HG03095 (cell line): ENCODE measurements at regions not wholly inside any gene's neighbourhood (a gene's known extent, or its start where the extent isn't known, plus 50 kb on each side); places are given as distances from the start of the nearest gene placed in this dataset.

Experiments used
- ATAC-seq: cut with Tn5 transposase; IDR thresholded peaks from one replicate; pipeline ENCODE4 v1.9.1; 2021; ENCODE audit warnings: moderate library complexity; ENCODE audit not compliant: unreplicated experiment

GRCh38 chr12:75844049-75844770 is 187.4 kb downstream of the PHLDA1 start:
- no peak for ATAC-seq

GRCh38 chr12:75842090-75842489 is 189.5 kb downstream of the PHLDA1 start:
- ATAC-seq: no peak

GRCh38 chr12:75840994-75841355 is 190.6 kb downstream of the PHLDA1 start:
- ATAC-seq: no peak

- ATAC-seq: no peak
Observed at GRCh38 chr12:75838309-75838708, 193.3 kb downstream of the PHLDA1 start.

- ATAC-seq: no peak
Observed at GRCh38 chr12:75837700-75838099, 193.9 kb downstream of the PHLDA1 start.

GRCh38 chr12:75836533-75836932 is 195.0 kb downstream of the PHLDA1 start:
- ATAC-seq: no peak

GRCh38 chr12:75834591-75834990 is 197.0 kb downstream of the PHLDA1 start:
- no peak for ATAC-seq

- no peak for ATAC-seq
Observed at GRCh38 chr12:75833268-75833667, 198.3 kb downstream of the PHLDA1 start.

- ATAC-seq: no peak
Observed at GRCh38 chr12:75831402-75831801, 200.2 kb downstream of the PHLDA1 start.

- ATAC-seq: no peak
Observed at GRCh38 chr12:75827061-75827460, 204.5 kb downstream of the PHLDA1 start.

GRCh38 chr12:75825686-75826085 is 205.9 kb downstream of the PHLDA1 start:
- ATAC-seq: no peak

GRCh38 chr12:75823475-75823874 is 208.1 kb downstream of the PHLDA1 start:
- ATAC-seq: no peak

GRCh38 chr12:75822416-75822815 is 209.2 kb downstream of the PHLDA1 start:
- ATAC-seq: no peak

GRCh38 chr12:75820848-75821578 is 210.6 kb downstream of the PHLDA1 start:
- no peak for ATAC-seq

- ATAC-seq: no peak
Observed at GRCh38 chr12:75820071-75820470, 211.5 kb downstream of the PHLDA1 start.

- no peak for ATAC-seq
Observed at GRCh38 chr12:75819512-75819911, 212.1 kb downstream of the PHLDA1 start.

- no peak for ATAC-seq
Observed at GRCh38 chr12:75818863-75819262, 212.7 kb downstream of the PHLDA1 start.

GRCh38 chr12:75816897-75817296 is 214.7 kb downstream of the PHLDA1 start:
- ATAC-seq: no peak

GRCh38 chr12:75815756-75816155 is 215.8 kb downstream of the PHLDA1 start:
- no peak for ATAC-seq

- no peak for ATAC-seq
Observed at GRCh38 chr12:75814851-75815754, 216.5 kb downstream of the PHLDA1 start.

- no peak for ATAC-seq
Observed at GRCh38 chr12:75813072-75813471, 218.5 kb downstream of the PHLDA1 start.
